ENCODE measurements at regions not wholly inside any gene's neighbourhood (a gene's known extent, or its start where the extent isn't known, plus 50 kb on each side); places are given as distances from the start of the nearest gene placed in this dataset.

GRCh38 chr1:58284225-58284510, 262.4 kb downstream of the OMA1 start:
- TF ChIP-seq CTCF (conservative IDR thresholded peaks at IDR 0.05) (no peak), EZH2 (IDR thresholded peaks at IDR 0.05; ENCODE audit: low read depth) (no peak)

Measured in PC-9 (cell line).